Activated CD8-positive, alpha-beta T cell treated with anti-CD3 and anti-CD28 coated beads, Interleukin-2, amount 10 ng/mL, durations not matched to agents 7 days and 5 days (primary cell): ENCODE measurements at regions not wholly inside any gene's neighbourhood (a gene's known extent, or its start where the extent isn't known, plus 50 kb on each side); places are given as distances from the start of the nearest gene placed in this dataset.

Source experiments
- ATAC-seq: fragments of 150-1000 bp; cut with Tn5 transposase; one replicate; pipeline ENCODE4 v1.10.0; 2021; ENCODE audit warnings: moderate library complexity
- CTCF ChIA-PET: fragments of 350-600 bp; sonication (Branson Sonifier 250); formaldehyde crosslinking; loops from one replicate; lab custom pipeline; 2021; ENCODE audit warnings: antibody characterized with exemption; lab: Charles Lee
- POLR2A ChIA-PET: fragments of 350-600 bp; sonication (Branson Sonifier 250); formaldehyde crosslinking; loops from one replicate; lab custom pipeline; 2021; ENCODE audit warnings: antibody characterized with exemption; lab: Charles Lee
- DNase-seq: peaks from one replicate; pipeline ENCODE4 v3.0.0-alpha.2; 2020
- H3K27ac Mint-ChIP-seq: one replicate; pipeline ENCODE4 v1.8.0; 2021; ENCODE audit warnings: mild to moderate bottlenecking, mixed read lengths
- H3K27me3 Mint-ChIP-seq: one replicate; pipeline ENCODE4 v1.8.0; 2021; ENCODE audit warnings: low read depth, mixed read lengths
- H3K36me3 Mint-ChIP-seq: one replicate; pipeline ENCODE4 v1.8.0; 2021; ENCODE audit warnings: low read depth, mixed read lengths
- H3K4me1 Mint-ChIP-seq: one replicate; pipeline ENCODE4 v1.8.0; 2021; ENCODE audit warnings: low read depth, mixed read lengths
- H3K4me3 Mint-ChIP-seq: one replicate; pipeline ENCODE4 v1.8.0; 2021; ENCODE audit warnings: mild to moderate bottlenecking, mixed read lengths
- H3K9me3 Mint-ChIP-seq: one replicate; pipeline ENCODE4 v1.8.0; 2022; ENCODE audit warnings: mixed read lengths; ENCODE audit not compliant: insufficient read depth

- Mint-ChIP-seq H3K27me3 (no peaks in the 10 kb centered on the region), H3K9me3 (no peaks in the 10 kb centered on the region), H3K27ac (no peak overlapping the region), H3K36me3 (no peaks in the 10 kb centered on the region), H3K4me3 (no peak overlapping the region), H3K4me1 (no peaks in the 10 kb centered on the region)
- DNase-seq (no peak), ATAC-seq (no peak)
- ChIA-PET CTCF (interaction anchor here (1.2 kb wide), 1 partner anchor 10 kb away, joined by 3 read pairs; no protein-coding TSS in a partner anchor), POLR2A (no interaction called here)
These were observed 181.1 kb downstream of the SLC15A5 start for GRCh38 chr12:16096273-16096849.

GRCh38 chr12:16095531-16096110, 181.9 kb downstream of the SLC15A5 start:
- Mint-ChIP-seq H3K27ac (no peak overlapping the region), H3K4me3 (no peak overlapping the region), H3K27me3 (no peaks in the 10 kb centered on the region), H3K9me3 (no peaks in the 10 kb centered on the region), H3K36me3 (no peaks in the 10 kb centered on the region), H3K4me1 (no peaks in the 10 kb centered on the region)
- ATAC-seq, result no peak
- DNase-seq, result no peak
- ChIA-PET CTCF (interaction anchor here (1.2 kb wide), 1 partner anchor 9 kb away, joined by 3 read pairs; no protein-coding TSS in a partner anchor), POLR2A (no interaction called here)

GRCh38 chr12:16094437-16094836, 183.0 kb downstream of the SLC15A5 start:
- CTCF ChIA-PET, result no interaction called here
- H3K27me3 Mint-ChIP-seq, result no peaks in the 10 kb centered on the region
- no peak overlapping the region for H3K4me3 Mint-ChIP-seq
- ATAC-seq (no peak), DNase-seq (no peak)
- H3K27ac Mint-ChIP-seq, result no peak overlapping the region
- POLR2A ChIA-PET, result no interaction called here
- H3K9me3 Mint-ChIP-seq, result no peaks in the 10 kb centered on the region
- H3K36me3 Mint-ChIP-seq, result no peaks in the 10 kb centered on the region
- no peaks in the 10 kb centered on the region for H3K4me1 Mint-ChIP-seq

GRCh38 chr12:16093825-16094224, 182.7 kb downstream of the DERA start:
- CTCF ChIA-PET, result no interaction called here
- H3K4me1 Mint-ChIP-seq, result no peaks in the 10 kb centered on the region
- no peaks in the 10 kb centered on the region for H3K36me3 Mint-ChIP-seq
- H3K4me3 Mint-ChIP-seq, result no peak overlapping the region
- POLR2A ChIA-PET, result no interaction called here
- no peaks in the 10 kb centered on the region for H3K9me3 Mint-ChIP-seq
- no peak for DNase-seq
- H3K27me3 Mint-ChIP-seq, result no peaks in the 10 kb centered on the region
- no peak overlapping the region for H3K27ac Mint-ChIP-seq
- ATAC-seq, result no peak

- Mint-ChIP-seq H3K36me3 (no peaks in the 10 kb centered on the region), H3K4me1 (no peaks in the 10 kb centered on the region), H3K27me3 (no peaks in the 10 kb centered on the region), H3K27ac (no peak overlapping the region), H3K9me3 (no peaks in the 10 kb centered on the region), H3K4me3 (no peak overlapping the region)
- CTCF ChIA-PET, result no interaction called here
- POLR2A ChIA-PET, result no interaction called here
- ATAC-seq (no peak), DNase-seq (no peak)
These were observed 179.8 kb downstream of the DERA start for GRCh38 chr12:16090974-16091373.

GRCh38 chr12:16088421-16088820, 177.3 kb downstream of the DERA start:
- no peak for DNase-seq
- CTCF ChIA-PET, result no interaction called here
- no peaks in the 10 kb centered on the region for H3K4me1 Mint-ChIP-seq
- ATAC-seq, result no peak
- no peak overlapping the region for H3K27ac Mint-ChIP-seq
- no peak overlapping the region for H3K4me3 Mint-ChIP-seq
- POLR2A ChIA-PET, result no interaction called here
- H3K27me3 Mint-ChIP-seq, result no peaks in the 10 kb centered on the region
- H3K9me3 Mint-ChIP-seq, result no peaks in the 10 kb centered on the region
- no peaks in the 10 kb centered on the region for H3K36me3 Mint-ChIP-seq
